H9 (cell line): ENCODE measurements at regions not wholly inside any gene's neighbourhood (a gene's known extent, or its start where the extent isn't known, plus 50 kb on each side); places are given as distances from the start of the nearest gene placed in this dataset.

ENCODE experiments used
- DNase-seq: peaks from one replicate; pipeline ENCODE4 v3.0.0-alpha.2; 2017
- H2AFZ ChIP-seq: one replicate; pipeline ENCODE4 v1.6.1; 2013; ENCODE audit warnings: mild to moderate bottlenecking, low read length, control low read depth, moderate library complexity
- H2AK5ac ChIP-seq: 2 replicates; pipeline ENCODE4 v1.6.1; 2013; ENCODE audit warnings: low read length, control low read depth, mixed read lengths; ENCODE audit not compliant: insufficient read length
- H2BK120ac ChIP-seq: one replicate; pipeline ENCODE4 v1.6.1; 2013; ENCODE audit warnings: low read depth, mild to moderate bottlenecking, low read length, control low read depth, inconsistent platforms; ENCODE audit not compliant: poor library complexity, severe bottlenecking
- H2BK12ac ChIP-seq: 2 replicates; pipeline ENCODE4 v1.6.1; 2013; ENCODE audit warnings: low read length, control low read depth, mixed read lengths, low read depth; ENCODE audit not compliant: insufficient read length
- H2BK15ac ChIP-seq: 2 replicates; pipeline ENCODE4 v1.6.1; 2013; ENCODE audit warnings: low read depth, low read length, control low read depth
- H2BK20ac ChIP-seq: one replicate; pipeline ENCODE4 v1.6.1; 2013; ENCODE audit warnings: low read depth, mild to moderate bottlenecking, low read length, control low read depth, inconsistent platforms; ENCODE audit not compliant: poor library complexity, severe bottlenecking
- H2BK5ac ChIP-seq: 2 replicates; pipeline ENCODE4 v1.6.1; 2013; ENCODE audit warnings: low read length, control low read depth, mixed read lengths; ENCODE audit not compliant: insufficient read length
- H3K14ac ChIP-seq: 2 replicates; pipeline ENCODE4 v1.6.1; 2013; ENCODE audit warnings: low read length, control low read depth; ENCODE audit not compliant: insufficient read depth
- H3K18ac ChIP-seq: 2 replicates; pipeline ENCODE4 v1.6.1; 2013; ENCODE audit warnings: low read depth, mild to moderate bottlenecking, mixed read lengths, low read length, control low read depth; ENCODE audit not compliant: insufficient read length
- H3K23ac ChIP-seq: 2 replicates; pipeline ENCODE4 v1.6.1; 2013; ENCODE audit warnings: low read length, control low read depth, mixed read lengths, low read depth; ENCODE audit not compliant: insufficient read length
- H3K23me2 ChIP-seq: 2 replicates; pipeline ENCODE4 v1.6.1; 2013; ENCODE audit warnings: low read depth, mild to moderate bottlenecking, mixed read lengths, low read length, control low read depth; ENCODE audit not compliant: insufficient read length, poor library complexity, severe bottlenecking
- H3K27ac ChIP-seq: 2 replicates; pipeline ENCODE4 v1.5.1; 2013; ENCODE audit warnings: low read length, control low read depth, mixed read lengths, low read depth; ENCODE audit not compliant: insufficient read length
- H3K27me3 ChIP-seq: 2 replicates; pipeline ENCODE4 v1.6.1; 2013; ENCODE audit warnings: low read length, control low read depth, inconsistent platforms; ENCODE audit not compliant: insufficient read depth
- H3K4ac ChIP-seq: 2 replicates; pipeline ENCODE4 v1.6.1; 2013; ENCODE audit warnings: low read depth, mild to moderate bottlenecking, control low read depth, inconsistent platforms, low read length, moderate library complexity
- H3K4me1 ChIP-seq: 2 replicates; pipeline ENCODE4 v1.6.1; 2013; ENCODE audit warnings: low read length, control low read depth, inconsistent platforms; ENCODE audit not compliant: insufficient read depth
- H3K4me2 ChIP-seq: 2 replicates; pipeline ENCODE4 v1.6.1; 2013; ENCODE audit warnings: low read length, control low read depth, mixed read lengths; ENCODE audit not compliant: insufficient read length, insufficient read depth
- H3K56ac ChIP-seq: 2 replicates; pipeline ENCODE4 v1.6.1; 2013; ENCODE audit warnings: low read depth, mild to moderate bottlenecking, mixed read lengths, low read length, control low read depth; ENCODE audit not compliant: insufficient read length
- H3K79me1 ChIP-seq: 2 replicates; pipeline ENCODE4 v1.6.1; 2013; ENCODE audit warnings: low read depth, mild to moderate bottlenecking, moderate library complexity, low read length, control low read depth, inconsistent platforms; ENCODE audit not compliant: insufficient read depth, poor library complexity, severe bottlenecking
- H3K79me2 ChIP-seq: 2 replicates; pipeline ENCODE4 v1.6.1; 2013; ENCODE audit warnings: low read length, control low read depth, inconsistent platforms; ENCODE audit not compliant: insufficient read depth
- H3K9ac ChIP-seq: 2 replicates; pipeline ENCODE4 v1.6.1; 2013; ENCODE audit warnings: low read length, control low read depth, mixed read lengths; ENCODE audit not compliant: insufficient read length; ENCODE audit errors: extremely low read depth
- H3K9me3 ChIP-seq: one replicate; pipeline ENCODE4 v1.6.1; 2013; ENCODE audit warnings: low read depth, low read length, inconsistent platforms; ENCODE audit not compliant: control insufficient read depth
- H3T11ph ChIP-seq: one replicate; pipeline ENCODE4 v1.6.1; 2013; ENCODE audit warnings: mild to moderate bottlenecking, low read length, control low read depth, inconsistent platforms
- H4K20me1 ChIP-seq: one replicate; pipeline ENCODE4 v1.6.1; 2013; ENCODE audit not compliant: control insufficient read depth, insufficient read length, insufficient read depth
- H4K5ac ChIP-seq: 2 replicates; pipeline ENCODE4 v1.6.1; 2013; ENCODE audit warnings: low read depth, mild to moderate bottlenecking, mixed read lengths, low read length, control low read depth; ENCODE audit not compliant: insufficient read length
- H4K8ac ChIP-seq: replicated peaks from 2 replicates; pipeline ENCODE4 v1.6.1; 2013; ENCODE audit warnings: low read length, control low read depth, mixed read lengths, low read depth; ENCODE audit not compliant: insufficient read length
- H4K91ac ChIP-seq: 2 replicates; pipeline ENCODE4 v1.6.1; 2013; ENCODE audit warnings: low read depth, mild to moderate bottlenecking, moderate library complexity, mixed read lengths, low read length, control low read depth; ENCODE audit not compliant: insufficient read length
- H3K27ac Mint-ChIP-seq, 3 experiments: 2 replicates in 2 of 3; 3 replicates in 1 of 3; pipeline ENCODE4 v1.8.0; 2020 to 2021; ENCODE audit warnings: mixed read lengths in 3 of 3, mild to moderate bottlenecking in 1 of 3, moderate library complexity in 1 of 3
- H3K27me3 Mint-ChIP-seq: 2 replicates; pipeline ENCODE4 v1.8.0; 2021; ENCODE audit warnings: low read depth, mild to moderate bottlenecking, moderate library complexity, mixed read lengths
- H3K36me3 Mint-ChIP-seq, 3 experiments: 2 replicates in 2 of 3; 3 replicates in 1 of 3; pipeline ENCODE4 v1.8.0; 2020 to 2021; ENCODE audit warnings: low read depth in 3 of 3, mixed read lengths in 3 of 3; ENCODE audit not compliant: insufficient read depth in 1 of 3
- H3K4me1 Mint-ChIP-seq, 2 experiments: 2 replicates each; pipeline ENCODE4 v1.8.0; 2020; ENCODE audit warnings: mixed read lengths in 2 of 2
- H3K4me3 Mint-ChIP-seq, 2 experiments: 2 replicates in 1 of 2; 3 replicates in 1 of 2; pipeline ENCODE4 v1.8.0; 2020 to 2021; ENCODE audit warnings: mild to moderate bottlenecking in 2 of 2, mixed read lengths in 2 of 2, moderate library complexity in 1 of 2
- H3K9me3 Mint-ChIP-seq, 2 experiments: 2 replicates in 1 of 2; 3 replicates in 1 of 2; pipeline ENCODE4 v1.8.0; 2020; ENCODE audit warnings: mild to moderate bottlenecking in 2 of 2, mixed read lengths in 2 of 2, moderate library complexity in 1 of 2
- WGBS: extraction: QIAGEN DNeasy Blood & Tissue Kit; methylation state at CpG from one replicate; pipeline ENCODE4 v1.1.7; 2013; ENCODE audit warnings: missing lambda C conversion rate, low lambda C conversion rate, mixed read lengths; ENCODE audit not compliant: insufficient read length; ENCODE audit errors: extremely low coverage; 5-methylcytosine and 5-hydroxymethylcytosine counted together
- TF ChIP-seq, protein P1 (sequence below): fragments of 200-600 bp; sonication (generic); conservative IDR thresholded peaks from 3 replicates; pipeline ENCODE4 v1.8.0; 2021; ENCODE audit warnings: antibody characterized with exemption, mild to moderate bottlenecking

DNA sequence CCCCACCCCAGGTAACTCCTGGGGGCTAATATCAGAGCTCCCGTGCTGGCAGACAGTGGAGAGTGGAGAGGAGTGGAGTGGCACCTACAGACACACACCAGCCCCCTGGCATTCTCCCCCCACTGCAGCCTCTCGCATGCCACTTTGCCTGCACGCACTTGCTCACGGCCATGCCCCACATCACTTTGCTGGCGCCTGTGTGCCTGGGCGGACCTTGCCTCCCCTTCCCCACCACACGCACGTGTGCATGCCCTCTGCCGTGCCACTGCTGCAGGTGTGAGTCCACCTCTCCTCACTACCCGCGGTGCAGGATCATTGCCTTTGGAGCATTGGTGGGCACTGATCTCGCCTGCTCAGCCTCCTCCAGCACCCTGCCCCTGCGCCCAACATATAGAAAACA, 72.6 kb upstream of the DOK6 start:
- no peak overlapping the region for H3K9ac ChIP-seq
- TF ChIP-seq, protein P1, sequence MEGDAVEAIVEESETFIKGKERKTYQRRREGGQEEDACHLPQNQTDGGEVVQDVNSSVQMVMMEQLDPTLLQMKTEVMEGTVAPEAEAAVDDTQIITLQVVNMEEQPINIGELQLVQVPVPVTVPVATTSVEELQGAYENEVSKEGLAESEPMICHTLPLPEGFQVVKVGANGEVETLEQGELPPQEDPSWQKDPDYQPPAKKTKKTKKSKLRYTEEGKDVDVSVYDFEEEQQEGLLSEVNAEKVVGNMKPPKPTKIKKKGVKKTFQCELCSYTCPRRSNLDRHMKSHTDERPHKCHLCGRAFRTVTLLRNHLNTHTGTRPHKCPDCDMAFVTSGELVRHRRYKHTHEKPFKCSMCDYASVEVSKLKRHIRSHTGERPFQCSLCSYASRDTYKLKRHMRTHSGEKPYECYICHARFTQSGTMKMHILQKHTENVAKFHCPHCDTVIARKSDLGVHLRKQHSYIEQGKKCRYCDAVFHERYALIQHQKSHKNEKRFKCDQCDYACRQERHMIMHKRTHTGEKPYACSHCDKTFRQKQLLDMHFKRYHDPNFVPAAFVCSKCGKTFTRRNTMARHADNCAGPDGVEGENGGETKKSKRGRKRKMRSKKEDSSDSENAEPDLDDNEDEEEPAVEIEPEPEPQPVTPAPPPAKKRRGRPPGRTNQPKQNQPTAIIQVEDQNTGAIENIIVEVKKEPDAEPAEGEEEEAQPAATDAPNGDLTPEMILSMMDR, result no peak
- H4K8ac ChIP-seq, result no peak overlapping the region
- no peak overlapping the region for H2BK15ac ChIP-seq
- no peak overlapping the region for H2AFZ ChIP-seq
- no peak overlapping the region for H3K4me3 Mint-ChIP-seq
- no peak overlapping the region for H2BK20ac ChIP-seq
- peaks cover 2% of the 10 kb centered on the region; the same call in 1 of the 2 replicates for H3K27me3 Mint-ChIP-seq
- H4K20me1 ChIP-seq, result no peaks in the 10 kb centered on the region
- H3K27ac Mint-ChIP-seq, result no peak overlapping the region
- H3K79me1 ChIP-seq, result no peaks in the 10 kb centered on the region
- H3K36me3 Mint-ChIP-seq, result no peaks in the 10 kb centered on the region; a peak in 1 of 7 replicates
- H3K79me2 ChIP-seq, result no peaks in the 10 kb centered on the region
- no peak overlapping the region for H3K27ac ChIP-seq
- no peak overlapping the region for H3K23ac ChIP-seq
- peaks cover 0 to 4% of the 10 kb centered on the region in 2 experiments; a peak in 1 of 4 replicates for H3K4me1 Mint-ChIP-seq
- no peak overlapping the region; the same call in 1 of the 2 replicates for H3K14ac ChIP-seq
- H4K91ac ChIP-seq, result no peak overlapping the region
- no peaks in the 10 kb centered on the region for H3K9me3 ChIP-seq
- no CpG with 5 or more reads among the region's 13 CpGs for WGBS
- H3K56ac ChIP-seq, result no peak overlapping the region
- H3K27me3 ChIP-seq, result no peaks in the 10 kb centered on the region
- no peak for DNase-seq
- H2BK5ac ChIP-seq, result no peak overlapping the region
- no peaks in the 10 kb centered on the region for H3K23me2 ChIP-seq
- no peak overlapping the region for H4K5ac ChIP-seq
- no peaks in the 10 kb centered on the region; a peak in 1 of 5 replicates for H3K9me3 Mint-ChIP-seq
- no peak overlapping the region for H2BK120ac ChIP-seq
- no peak overlapping the region for H3K4ac ChIP-seq
- H2AK5ac ChIP-seq, result no peak overlapping the region
- H2BK12ac ChIP-seq, result no peak overlapping the region
- no peak overlapping the region for H3T11ph ChIP-seq
- H3K18ac ChIP-seq, result no peak overlapping the region
- no peak overlapping the region for H3K4me2 ChIP-seq
- peaks cover 2% of the 10 kb centered on the region; the same call in 1 of the 2 replicates for H3K4me1 ChIP-seq
